H9 (cell line): ENCODE measurements at regions not wholly inside any gene's neighbourhood (a gene's known extent, or its start where the extent isn't known, plus 50 kb on each side); places are given as distances from the start of the nearest gene placed in this dataset.

Experiments
- DNase-seq: peaks from one replicate; pipeline ENCODE4 v3.0.0-alpha.2; 2017
- H2AFZ ChIP-seq: one replicate; pipeline ENCODE4 v1.6.1; 2013; ENCODE audit warnings: mild to moderate bottlenecking, low read length, control low read depth, moderate library complexity
- H2AK5ac ChIP-seq: 2 replicates; pipeline ENCODE4 v1.6.1; 2013; ENCODE audit warnings: low read length, control low read depth, mixed read lengths; ENCODE audit not compliant: insufficient read length
- H2BK120ac ChIP-seq: one replicate; pipeline ENCODE4 v1.6.1; 2013; ENCODE audit warnings: low read depth, mild to moderate bottlenecking, low read length, control low read depth, inconsistent platforms; ENCODE audit not compliant: poor library complexity, severe bottlenecking
- H2BK12ac ChIP-seq: 2 replicates; pipeline ENCODE4 v1.6.1; 2013; ENCODE audit warnings: low read length, control low read depth, mixed read lengths, low read depth; ENCODE audit not compliant: insufficient read length
- H2BK15ac ChIP-seq: 2 replicates; pipeline ENCODE4 v1.6.1; 2013; ENCODE audit warnings: low read depth, low read length, control low read depth
- H2BK20ac ChIP-seq: one replicate; pipeline ENCODE4 v1.6.1; 2013; ENCODE audit warnings: low read depth, mild to moderate bottlenecking, low read length, control low read depth, inconsistent platforms; ENCODE audit not compliant: poor library complexity, severe bottlenecking
- H2BK5ac ChIP-seq: 2 replicates; pipeline ENCODE4 v1.6.1; 2013; ENCODE audit warnings: low read length, control low read depth, mixed read lengths; ENCODE audit not compliant: insufficient read length
- H3K14ac ChIP-seq: 2 replicates; pipeline ENCODE4 v1.6.1; 2013; ENCODE audit warnings: low read length, control low read depth; ENCODE audit not compliant: insufficient read depth
- H3K18ac ChIP-seq: 2 replicates; pipeline ENCODE4 v1.6.1; 2013; ENCODE audit warnings: low read depth, mild to moderate bottlenecking, mixed read lengths, low read length, control low read depth; ENCODE audit not compliant: insufficient read length
- H3K23ac ChIP-seq: 2 replicates; pipeline ENCODE4 v1.6.1; 2013; ENCODE audit warnings: low read length, control low read depth, mixed read lengths, low read depth; ENCODE audit not compliant: insufficient read length
- H3K23me2 ChIP-seq: 2 replicates; pipeline ENCODE4 v1.6.1; 2013; ENCODE audit warnings: low read depth, mild to moderate bottlenecking, mixed read lengths, low read length, control low read depth; ENCODE audit not compliant: insufficient read length, poor library complexity, severe bottlenecking
- H3K27ac ChIP-seq: 2 replicates; pipeline ENCODE4 v1.5.1; 2013; ENCODE audit warnings: low read length, control low read depth, mixed read lengths, low read depth; ENCODE audit not compliant: insufficient read length
- H3K27me3 ChIP-seq: 2 replicates; pipeline ENCODE4 v1.6.1; 2013; ENCODE audit warnings: low read length, control low read depth, inconsistent platforms; ENCODE audit not compliant: insufficient read depth
- H3K4ac ChIP-seq: 2 replicates; pipeline ENCODE4 v1.6.1; 2013; ENCODE audit warnings: low read depth, mild to moderate bottlenecking, control low read depth, inconsistent platforms, low read length, moderate library complexity
- H3K4me1 ChIP-seq: 2 replicates; pipeline ENCODE4 v1.6.1; 2013; ENCODE audit warnings: low read length, control low read depth, inconsistent platforms; ENCODE audit not compliant: insufficient read depth
- H3K4me2 ChIP-seq: 2 replicates; pipeline ENCODE4 v1.6.1; 2013; ENCODE audit warnings: low read length, control low read depth, mixed read lengths; ENCODE audit not compliant: insufficient read length, insufficient read depth
- H3K56ac ChIP-seq: 2 replicates; pipeline ENCODE4 v1.6.1; 2013; ENCODE audit warnings: low read depth, mild to moderate bottlenecking, mixed read lengths, low read length, control low read depth; ENCODE audit not compliant: insufficient read length
- H3K79me1 ChIP-seq: 2 replicates; pipeline ENCODE4 v1.6.1; 2013; ENCODE audit warnings: low read depth, mild to moderate bottlenecking, moderate library complexity, low read length, control low read depth, inconsistent platforms; ENCODE audit not compliant: insufficient read depth, poor library complexity, severe bottlenecking
- H3K79me2 ChIP-seq: 2 replicates; pipeline ENCODE4 v1.6.1; 2013; ENCODE audit warnings: low read length, control low read depth, inconsistent platforms; ENCODE audit not compliant: insufficient read depth
- H3K9ac ChIP-seq: 2 replicates; pipeline ENCODE4 v1.6.1; 2013; ENCODE audit warnings: low read length, control low read depth, mixed read lengths; ENCODE audit not compliant: insufficient read length; ENCODE audit errors: extremely low read depth
- H3K9me3 ChIP-seq: one replicate; pipeline ENCODE4 v1.6.1; 2013; ENCODE audit warnings: low read depth, low read length, inconsistent platforms; ENCODE audit not compliant: control insufficient read depth
- H3T11ph ChIP-seq: one replicate; pipeline ENCODE4 v1.6.1; 2013; ENCODE audit warnings: mild to moderate bottlenecking, low read length, control low read depth, inconsistent platforms
- H4K20me1 ChIP-seq: one replicate; pipeline ENCODE4 v1.6.1; 2013; ENCODE audit not compliant: control insufficient read depth, insufficient read length, insufficient read depth
- H4K5ac ChIP-seq: 2 replicates; pipeline ENCODE4 v1.6.1; 2013; ENCODE audit warnings: low read depth, mild to moderate bottlenecking, mixed read lengths, low read length, control low read depth; ENCODE audit not compliant: insufficient read length
- H4K8ac ChIP-seq: replicated peaks from 2 replicates; pipeline ENCODE4 v1.6.1; 2013; ENCODE audit warnings: low read length, control low read depth, mixed read lengths, low read depth; ENCODE audit not compliant: insufficient read length
- H4K91ac ChIP-seq: 2 replicates; pipeline ENCODE4 v1.6.1; 2013; ENCODE audit warnings: low read depth, mild to moderate bottlenecking, moderate library complexity, mixed read lengths, low read length, control low read depth; ENCODE audit not compliant: insufficient read length
- H3K27ac Mint-ChIP-seq, 3 experiments: 2 replicates in 2 of 3; 3 replicates in 1 of 3; pipeline ENCODE4 v1.8.0; 2020 to 2021; ENCODE audit warnings: mixed read lengths in 3 of 3, mild to moderate bottlenecking in 1 of 3, moderate library complexity in 1 of 3
- H3K27me3 Mint-ChIP-seq: 2 replicates; pipeline ENCODE4 v1.8.0; 2021; ENCODE audit warnings: low read depth, mild to moderate bottlenecking, moderate library complexity, mixed read lengths
- H3K36me3 Mint-ChIP-seq, 3 experiments: 2 replicates in 2 of 3; 3 replicates in 1 of 3; pipeline ENCODE4 v1.8.0; 2020 to 2021; ENCODE audit warnings: low read depth in 3 of 3, mixed read lengths in 3 of 3; ENCODE audit not compliant: insufficient read depth in 1 of 3
- H3K4me1 Mint-ChIP-seq, 2 experiments: 2 replicates each; pipeline ENCODE4 v1.8.0; 2020; ENCODE audit warnings: mixed read lengths in 2 of 2
- H3K4me3 Mint-ChIP-seq, 2 experiments: 2 replicates in 1 of 2; 3 replicates in 1 of 2; pipeline ENCODE4 v1.8.0; 2020 to 2021; ENCODE audit warnings: mild to moderate bottlenecking in 2 of 2, mixed read lengths in 2 of 2, moderate library complexity in 1 of 2
- H3K9me3 Mint-ChIP-seq, 2 experiments: 2 replicates in 1 of 2; 3 replicates in 1 of 2; pipeline ENCODE4 v1.8.0; 2020; ENCODE audit warnings: mild to moderate bottlenecking in 2 of 2, mixed read lengths in 2 of 2, moderate library complexity in 1 of 2
- CTCF ChIP-seq: fragments of 200-600 bp; sonication (generic); conservative IDR thresholded peaks from 3 replicates; pipeline ENCODE4 v1.8.0; 2021; ENCODE audit warnings: antibody characterized with exemption, mild to moderate bottlenecking
- WGBS: extraction: QIAGEN DNeasy Blood & Tissue Kit; methylation state at CpG from one replicate; pipeline ENCODE4 v1.1.7; 2013; ENCODE audit warnings: missing lambda C conversion rate, low lambda C conversion rate, mixed read lengths; ENCODE audit not compliant: insufficient read length; ENCODE audit errors: extremely low coverage; 5-methylcytosine and 5-hydroxymethylcytosine counted together

DNA sequence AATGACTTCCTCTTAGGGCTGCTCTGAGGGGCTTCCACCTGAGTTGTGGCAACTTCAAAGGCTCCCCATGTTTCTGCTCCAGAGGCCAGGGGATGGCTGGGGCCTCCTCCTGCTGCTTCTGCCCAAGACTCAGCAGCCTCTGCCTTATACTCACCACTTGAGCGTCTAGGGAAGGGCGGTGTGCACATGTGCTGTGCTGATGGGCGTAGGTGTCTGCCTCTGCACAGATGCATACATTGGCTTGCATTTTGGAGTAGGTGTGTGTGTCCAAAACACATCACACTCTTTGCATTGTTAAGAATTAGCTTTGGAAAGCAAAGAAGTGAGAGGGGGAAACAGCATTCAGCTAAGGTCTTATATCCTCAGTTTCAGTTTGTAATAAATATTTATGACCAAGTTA is 85.2 kb downstream of the EN1 start:
- H3K56ac ChIP-seq, result no peak overlapping the region
- no peak overlapping the region for H3K4me2 ChIP-seq
- H4K8ac ChIP-seq, result no peak overlapping the region
- no peaks in the 10 kb centered on the region for H3K79me2 ChIP-seq
- Mint-ChIP-seq H3K27ac (no peak overlapping the region), H3K9me3 (no peaks in the 10 kb centered on the region), H3K4me1 (peaks cover 9 to 10% of the 10 kb centered on the region in 2 experiments), H3K27me3 (peaks cover 69% of the 10 kb centered on the region), H3K4me3 (no peak overlapping the region), H3K36me3 (no peaks in the 10 kb centered on the region; a peak in 1 of 7 replicates)
- no peaks in the 10 kb centered on the region for H3K79me1 ChIP-seq
- TF ChIP-seq CTCF, result no peak
- H3K23ac ChIP-seq, result no peak overlapping the region
- H3K4ac ChIP-seq, result no peak overlapping the region
- no peak overlapping the region for H3T11ph ChIP-seq
- no peaks in the 10 kb centered on the region for H4K20me1 ChIP-seq
- no peak overlapping the region for H3K27ac ChIP-seq
- no peak overlapping the region for H2AK5ac ChIP-seq
- H3K18ac ChIP-seq, result no peak overlapping the region
- no CpG with 5 or more reads among the region's 3 CpGs for WGBS
- H2BK15ac ChIP-seq, result no peak overlapping the region
- H3K14ac ChIP-seq, result no peak overlapping the region
- no peaks in the 10 kb centered on the region for H3K27me3 ChIP-seq
- no peak overlapping the region for H3K9ac ChIP-seq
- H2BK12ac ChIP-seq, result no peak overlapping the region
- no peak overlapping the region for H2BK20ac ChIP-seq
- DNase-seq, result no peak
- no peak overlapping the region for H2BK5ac ChIP-seq
- H2AFZ ChIP-seq, result no peak overlapping the region
- no peak overlapping the region for H4K5ac ChIP-seq
- H3K9me3 ChIP-seq, result no peaks in the 10 kb centered on the region
- H3K23me2 ChIP-seq, result no peaks in the 10 kb centered on the region
- no peak overlapping the region for H4K91ac ChIP-seq
- no peaks in the 10 kb centered on the region for H3K4me1 ChIP-seq
- no peak overlapping the region for H2BK120ac ChIP-seq
